DOHH2 (cell line): ENCODE measurements at regions not wholly inside any gene's neighbourhood (a gene's known extent, or its start where the extent isn't known, plus 50 kb on each side); places are given as distances from the start of the nearest gene placed in this dataset.

ENCODE experiments used
- CTCF ChIP-seq: fragments of 200-600 bp; sonication (generic); IDR thresholded peaks from one replicate; pipeline ENCODE4 v1.5.1; 2014; ENCODE audit warnings: antibody characterized with exemption, mild to moderate bottlenecking, low read depth, low read length; ENCODE audit not compliant: poor library complexity, severe bottlenecking
- EZH2phosphoT487 ChIP-seq: fragments of 200-600 bp; sonication (generic); IDR thresholded peaks from 2 replicates; pipeline ENCODE4 v1.6.1; 2017; ENCODE audit warnings: borderline replicate concordance, mild to moderate bottlenecking, antibody characterized with exemption, low read length, moderate library complexity, mixed read lengths

GRCh38 chr10:36194276-36194675, 552.2 kb upstream of the FZD8 start:
- TF ChIP-seq CTCF (no peak), EZH2phosphoT487 (no peak)
